GM21447 (cell line): ENCODE measurements at regions not wholly inside any gene's neighbourhood (a gene's known extent, or its start where the extent isn't known, plus 50 kb on each side); places are given as distances from the start of the nearest gene placed in this dataset.
"Not testable (repeated sequence)": the region's sequence is repeated elsewhere in the genome, so short reads cannot be mapped to it uniquely, and the experiment has no call there.

Source experiments
- ATAC-seq: cut with Tn5 transposase; IDR thresholded peaks from one replicate; pipeline ENCODE4 v1.9.1; 2021; ENCODE audit not compliant: unreplicated experiment

DNA sequence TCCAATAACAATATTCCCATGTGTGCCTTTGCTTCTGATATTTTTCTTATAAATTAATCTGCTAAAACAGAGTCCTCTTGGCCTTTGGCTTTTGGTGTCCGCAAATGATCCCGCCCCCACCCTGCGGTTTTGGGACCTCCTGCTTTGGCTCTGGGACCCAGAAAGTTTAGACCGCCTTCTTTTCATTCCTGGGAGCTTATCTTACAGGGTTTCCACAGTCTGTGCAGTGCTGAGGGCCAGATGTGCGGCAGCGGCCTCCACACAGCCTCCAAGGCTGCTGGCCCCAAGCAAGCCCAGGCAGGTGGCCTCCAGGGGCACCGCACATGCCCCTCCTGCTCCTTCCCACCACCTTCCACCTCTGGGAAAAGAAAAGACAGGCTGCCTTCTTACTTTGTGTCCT is 191.5 kb downstream of the ERCC6L2 start:
- no peak for ATAC-seq

DNA sequence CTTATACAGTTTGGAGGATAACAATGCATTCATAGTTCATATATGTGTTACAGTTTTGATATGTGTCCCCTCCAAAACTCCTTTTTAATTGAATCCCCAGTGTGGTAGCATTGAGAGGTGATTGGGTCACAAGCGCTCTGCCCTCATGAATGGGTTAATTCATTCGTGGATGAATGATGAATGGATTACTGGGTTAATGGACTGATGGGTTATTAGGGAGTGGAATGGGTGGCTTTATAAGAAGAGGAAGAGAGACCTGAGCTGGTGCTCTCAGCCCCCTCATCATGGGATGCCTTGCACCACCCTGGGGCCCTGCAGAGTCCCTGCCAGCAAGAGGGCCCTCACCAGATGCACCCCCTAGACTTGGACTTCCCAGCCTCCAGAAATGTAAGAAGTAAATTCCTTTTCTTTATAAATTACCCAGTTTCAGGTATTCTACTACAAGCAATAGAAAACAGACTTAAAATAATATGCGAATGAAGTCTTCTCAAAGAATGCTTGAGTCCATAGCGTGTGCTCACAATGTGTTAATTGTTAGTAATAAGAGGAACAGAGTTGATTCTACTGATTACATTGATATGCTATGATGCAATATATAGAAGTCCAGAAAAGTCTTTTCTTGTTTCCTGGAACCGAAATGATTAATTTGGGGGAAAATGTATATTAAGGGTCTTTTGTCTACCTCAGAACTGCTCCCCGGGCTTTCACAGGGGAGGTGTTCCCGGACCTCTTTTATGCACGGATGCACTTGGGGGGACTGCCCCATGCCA is 190.2 kb downstream of the ERCC6L2 start:
- ATAC-seq: no peak

DNA sequence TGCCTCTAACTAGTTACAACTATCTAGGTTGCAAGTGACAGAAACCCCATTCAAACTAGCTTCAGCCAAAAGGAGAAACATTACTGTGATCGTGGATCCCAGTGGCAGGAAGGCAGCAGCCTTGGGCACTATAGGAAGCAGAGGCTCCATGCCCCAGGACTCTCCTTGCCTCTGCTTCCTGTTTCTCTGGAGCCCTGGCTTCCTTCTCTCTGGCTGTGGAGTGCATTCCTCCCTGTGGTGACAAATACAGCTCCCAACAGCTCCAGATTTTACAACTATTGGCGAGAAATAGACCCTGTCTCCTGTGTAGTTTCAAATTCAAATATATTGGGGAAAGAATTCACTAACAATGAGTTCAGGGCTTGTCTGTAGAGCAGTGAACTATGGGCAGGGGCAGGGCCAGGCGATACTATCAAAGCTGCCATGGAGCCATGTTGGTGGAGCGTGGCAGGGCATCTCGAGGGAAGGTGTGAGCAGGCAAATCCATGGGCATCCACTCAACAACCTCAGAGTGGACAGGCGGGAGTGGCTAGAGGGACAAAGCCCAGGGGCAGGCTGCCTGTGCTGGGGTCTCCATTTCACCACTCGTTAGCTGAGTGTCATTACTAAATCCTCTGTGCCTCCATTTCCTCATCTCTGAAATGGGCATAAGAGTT is 189.5 kb downstream of the ERCC6L2 start:
- no peak for ATAC-seq

DNA sequence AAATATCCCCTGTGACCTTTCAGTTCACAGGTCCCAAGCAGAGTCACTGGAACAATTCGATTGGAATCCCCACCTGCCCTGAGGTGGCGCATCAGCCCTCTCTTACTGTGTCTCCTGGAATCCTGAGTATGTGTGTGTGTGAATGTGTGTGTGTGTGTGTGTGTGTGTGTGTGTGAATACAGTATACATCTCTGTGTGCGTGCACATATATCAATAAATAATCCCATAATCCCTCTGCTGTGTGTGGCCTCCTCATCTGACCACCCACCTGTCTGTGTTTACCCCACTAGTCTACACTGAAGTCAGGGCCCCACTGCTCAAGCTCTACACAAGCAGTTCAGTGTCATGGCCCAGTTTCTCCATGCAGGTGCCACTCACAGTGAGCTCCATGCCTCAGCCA is 187.4 kb downstream of the ERCC6L2 start:
- ATAC-seq: no peak

DNA sequence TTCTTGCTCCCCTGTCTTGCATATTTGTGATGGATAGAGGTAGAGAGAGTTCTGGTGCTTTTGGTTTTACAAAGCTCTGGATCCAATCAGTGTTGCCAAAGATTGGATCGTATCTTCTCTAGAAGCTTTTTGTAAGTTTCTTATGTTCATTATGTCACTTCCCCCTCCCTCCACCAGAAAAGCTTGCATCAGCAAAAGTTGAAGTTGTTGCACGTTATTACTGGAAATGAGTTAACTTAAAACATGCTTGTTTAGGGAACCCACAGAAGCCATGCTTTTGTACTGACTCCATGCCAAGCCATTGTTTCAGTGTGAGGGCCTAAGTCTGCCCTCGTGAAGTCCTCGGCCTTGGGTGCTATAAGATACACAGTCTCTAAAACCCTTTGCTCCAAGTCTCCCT is 186.5 kb downstream of the ERCC6L2 start:
- ATAC-seq: no peak

DNA sequence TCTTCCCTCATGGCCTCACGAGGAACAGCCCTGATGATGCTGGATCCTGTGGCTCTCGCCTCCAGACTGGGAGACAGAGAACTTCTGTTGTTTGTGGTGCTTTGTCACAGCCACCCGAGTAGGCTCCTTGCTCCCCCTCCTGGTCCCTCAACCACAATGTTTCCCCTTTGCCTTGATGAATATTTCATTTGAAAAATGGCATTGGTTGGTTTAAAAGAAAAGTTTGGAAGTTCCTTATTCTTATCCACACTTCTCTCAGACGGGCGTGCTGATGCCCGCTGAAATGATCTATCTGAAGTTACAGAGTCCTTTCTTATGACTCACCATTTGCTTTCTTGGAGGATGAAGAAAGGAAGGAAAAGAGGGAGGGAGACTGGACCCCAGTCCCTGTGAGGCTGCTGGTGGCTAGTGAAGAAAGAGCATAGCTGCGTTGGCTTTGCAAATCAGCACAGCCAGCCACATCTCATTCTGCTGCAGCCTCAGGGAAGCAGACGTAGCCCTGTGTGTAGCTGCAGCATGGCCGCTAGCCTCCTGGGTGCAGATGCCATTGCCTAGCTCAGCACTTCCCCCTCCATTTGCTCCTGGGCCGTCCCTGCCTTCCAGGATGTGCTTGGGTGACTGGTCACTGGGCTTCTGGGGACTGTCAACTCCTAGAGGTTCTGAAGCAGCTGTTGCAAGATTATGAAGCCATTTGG is 185.9 kb downstream of the ERCC6L2 start:
- ATAC-seq: no peak

DNA sequence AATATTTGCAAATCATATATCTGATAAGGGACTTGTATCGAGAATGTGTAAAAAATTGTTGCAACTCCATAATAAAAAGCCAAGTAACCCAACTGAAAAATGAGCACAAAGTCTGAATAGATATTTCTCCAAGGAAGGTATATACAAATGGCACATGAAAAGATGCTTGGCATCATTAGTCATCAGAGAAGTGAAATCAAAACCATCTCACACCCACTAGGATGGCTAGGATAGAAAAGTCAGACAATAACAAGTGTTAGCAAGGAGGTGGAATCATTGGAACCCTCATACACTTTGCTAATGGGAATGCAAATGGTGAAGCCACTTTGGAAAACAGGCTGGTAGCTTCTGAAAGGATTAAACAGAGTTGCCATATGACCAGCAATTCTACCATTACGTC is 182.7 kb downstream of the ERCC6L2 start:
- ATAC-seq: no peak

DNA sequence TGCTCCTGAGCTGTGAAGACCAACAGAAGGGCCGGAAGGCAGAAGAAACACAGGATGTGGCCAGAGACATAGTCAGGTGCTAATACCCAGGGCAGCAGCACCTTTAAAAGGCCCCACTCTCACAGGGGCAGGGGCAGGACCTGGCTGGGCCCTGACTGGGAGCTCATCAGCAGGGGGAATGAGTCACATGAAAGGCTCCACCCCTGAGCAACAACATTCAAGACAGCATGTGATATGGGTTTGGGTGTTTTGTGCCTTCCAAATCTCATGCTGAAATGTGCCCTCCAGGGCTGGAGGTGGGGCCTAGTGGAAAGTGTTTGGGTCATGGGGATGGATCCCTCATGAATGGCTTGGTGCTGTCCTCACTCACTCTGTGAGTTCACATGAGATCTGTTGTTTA is 181.7 kb downstream of the ERCC6L2 start:
- ATAC-seq: no peak

DNA sequence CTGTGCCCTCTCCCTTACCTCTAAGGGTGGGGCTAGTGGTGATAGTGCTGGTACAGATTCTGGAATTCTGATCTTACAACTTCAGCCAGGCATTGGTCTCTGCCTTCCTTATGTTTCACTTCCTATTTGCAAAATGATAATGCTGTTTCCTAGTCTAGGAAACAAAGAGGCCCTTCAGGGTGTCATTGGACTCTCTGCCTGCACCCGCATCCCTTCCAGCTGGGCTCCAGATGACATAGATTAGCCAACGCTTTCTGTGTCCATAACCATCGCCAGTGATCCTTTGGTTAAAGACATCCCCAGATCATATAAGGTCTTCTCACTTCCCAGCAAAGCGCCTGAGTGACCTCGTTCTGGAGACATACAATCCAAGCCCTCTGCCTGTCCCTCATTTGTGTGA is 180.7 kb downstream of the ERCC6L2 start:
- no peak for ATAC-seq

DNA sequence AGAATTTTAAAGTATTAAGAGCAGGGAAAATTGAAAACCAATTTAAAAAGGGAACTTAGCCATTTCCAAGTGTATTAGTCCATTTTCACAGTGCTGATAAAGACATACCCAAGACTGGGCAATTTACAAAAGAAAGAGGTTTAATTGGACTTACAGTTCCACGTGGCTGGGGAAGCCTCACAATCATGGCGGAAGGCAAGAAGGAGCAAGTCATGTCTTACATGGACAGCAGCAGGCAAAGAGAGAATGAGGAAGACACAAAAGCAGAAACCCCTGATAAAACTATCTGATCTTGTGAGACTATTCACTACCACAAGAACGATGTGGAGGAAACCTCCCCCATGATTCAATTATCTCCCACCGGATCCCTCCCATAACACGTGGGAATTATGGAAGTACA is 178.8 kb downstream of the ERCC6L2 start:
- not testable (repeated sequence) for ATAC-seq

DNA sequence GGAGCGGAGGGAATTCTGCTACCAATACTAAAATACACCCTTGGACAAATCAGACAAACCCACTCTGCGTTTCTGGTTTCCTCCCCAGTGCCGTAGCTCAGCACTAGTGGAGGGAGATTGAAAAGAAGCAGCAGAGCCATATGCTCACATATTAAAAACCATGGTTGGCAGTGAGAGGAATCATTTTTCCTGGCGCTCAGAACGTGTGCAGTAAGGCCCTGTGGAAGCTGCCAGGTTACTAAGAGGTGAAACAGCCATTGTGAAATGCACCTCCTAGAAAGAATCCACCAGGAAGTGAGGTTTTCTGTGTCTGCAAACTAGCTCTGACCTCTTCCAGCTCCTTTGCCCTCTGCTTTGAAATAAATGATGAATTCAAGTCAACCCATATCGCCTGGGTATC is 177.2 kb downstream of the ERCC6L2 start:
- ATAC-seq: no peak

DNA sequence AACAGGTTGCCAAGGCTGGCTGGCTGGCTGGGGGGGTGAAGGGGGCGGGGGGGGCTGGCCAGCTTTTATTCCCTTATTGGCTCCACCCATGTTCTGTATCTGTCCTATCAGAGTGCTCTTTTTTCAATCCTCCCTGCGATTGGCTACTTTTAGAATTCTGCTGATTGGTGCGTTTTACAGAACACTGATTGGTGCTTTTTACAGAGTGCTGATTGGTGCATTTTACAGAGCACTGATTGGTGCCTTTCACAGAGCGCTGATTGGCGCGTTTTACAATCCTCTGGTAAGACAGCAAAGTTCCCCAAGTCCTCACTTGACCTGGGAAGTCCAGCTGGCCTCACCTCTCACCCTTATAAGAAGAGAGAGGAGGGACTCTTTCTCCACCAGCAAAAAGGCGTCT is 175.9 kb downstream of the ERCC6L2 start:
- ATAC-seq: no peak

DNA sequence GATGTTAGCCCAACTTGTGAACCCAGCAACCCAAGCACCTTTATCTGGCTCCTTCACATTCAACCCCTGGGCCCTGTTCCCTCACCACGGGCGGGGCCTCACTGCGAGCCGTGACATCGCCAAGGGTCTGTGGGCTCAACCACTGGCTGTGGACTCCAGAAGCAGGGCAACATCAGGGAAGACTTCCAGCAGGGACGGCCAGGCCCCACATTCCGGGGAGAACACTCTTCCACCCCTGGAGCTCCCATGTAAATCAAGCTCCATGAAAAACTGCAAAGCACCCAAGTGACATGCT is 175.3 kb downstream of the ERCC6L2 start:
- no peak for ATAC-seq

DNA sequence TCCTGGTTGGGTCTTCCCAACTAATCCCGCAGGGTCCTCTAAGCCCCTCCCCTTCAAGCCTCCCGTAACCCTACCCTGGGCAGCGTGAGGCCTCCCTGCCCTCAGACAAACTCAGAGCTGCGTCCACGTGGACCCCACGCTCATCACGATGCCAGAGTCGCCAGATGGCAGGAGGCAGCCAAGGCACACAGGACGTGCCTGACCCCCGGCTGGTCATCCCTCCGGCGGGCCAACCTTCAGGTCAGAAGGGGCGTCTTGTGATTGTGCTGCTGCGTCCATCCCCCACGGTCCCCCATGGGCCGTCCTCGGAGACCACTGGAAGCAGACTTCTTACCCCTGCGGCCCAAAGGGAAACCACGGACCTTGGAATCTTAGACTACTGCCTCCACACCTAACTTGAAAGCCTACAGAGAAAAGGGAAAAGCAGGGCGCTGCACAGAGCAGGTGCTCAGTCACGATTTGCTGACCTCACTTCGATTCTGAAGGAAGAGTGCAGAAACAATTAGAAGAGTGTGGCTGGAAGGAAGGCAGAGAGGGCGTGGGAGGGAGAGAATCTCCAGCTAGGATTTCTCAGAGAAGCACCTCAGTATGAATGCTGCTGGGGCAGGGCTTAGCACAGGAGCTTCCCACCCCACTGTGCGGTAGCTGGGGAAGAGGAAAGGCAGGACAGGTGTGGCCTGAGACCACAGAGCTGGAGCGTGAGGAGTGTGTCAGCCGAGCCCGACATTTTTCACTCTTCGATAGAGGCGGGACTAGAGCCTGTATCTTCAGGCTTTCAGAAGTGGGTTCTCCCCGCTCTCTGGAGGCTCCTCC is 174.8 kb downstream of the ERCC6L2 start:
- ATAC-seq: no peak

DNA sequence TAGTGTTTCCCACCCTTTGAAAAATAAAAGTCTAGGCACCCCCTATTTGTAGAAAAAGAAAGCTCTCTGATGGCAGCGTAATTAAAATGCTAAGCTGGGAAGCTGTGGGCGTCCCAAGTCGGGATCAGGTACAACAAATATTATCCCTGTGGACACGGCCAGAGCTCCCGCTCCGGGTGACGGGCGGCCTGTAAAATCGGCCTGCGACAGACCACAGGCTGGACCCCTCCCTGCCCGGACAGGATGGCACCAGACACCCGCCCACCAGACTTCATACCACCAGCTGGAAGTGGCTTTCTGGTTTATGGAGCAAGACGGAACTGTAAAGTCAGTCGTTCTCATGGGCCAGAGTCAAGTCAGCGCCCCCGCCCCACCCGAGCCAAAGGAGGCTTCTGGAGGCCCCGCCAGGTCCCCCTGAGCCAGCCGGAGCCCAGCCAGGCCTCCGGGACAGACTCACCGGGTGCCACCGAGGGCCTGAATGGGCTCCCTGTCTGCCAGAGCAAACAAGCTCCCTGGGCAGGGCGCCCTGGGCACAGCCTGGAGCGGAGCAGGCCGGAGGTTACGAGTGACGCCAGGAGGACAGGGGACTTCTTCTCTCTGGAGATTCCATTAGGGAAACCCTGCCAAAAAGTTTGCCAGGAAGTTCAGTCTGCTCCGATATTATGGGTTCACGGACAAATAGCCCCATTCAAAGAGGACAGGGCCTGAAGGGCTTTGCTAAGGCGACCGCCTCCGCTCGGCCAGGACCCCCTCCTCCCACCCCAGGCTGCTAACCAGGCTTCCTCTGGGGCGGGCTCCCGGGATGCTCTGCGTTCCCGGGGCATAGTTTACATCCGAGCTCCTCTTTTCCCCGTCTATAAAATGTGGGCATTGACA is 173.7 kb downstream of the ERCC6L2 start:
- no peak for ATAC-seq

DNA sequence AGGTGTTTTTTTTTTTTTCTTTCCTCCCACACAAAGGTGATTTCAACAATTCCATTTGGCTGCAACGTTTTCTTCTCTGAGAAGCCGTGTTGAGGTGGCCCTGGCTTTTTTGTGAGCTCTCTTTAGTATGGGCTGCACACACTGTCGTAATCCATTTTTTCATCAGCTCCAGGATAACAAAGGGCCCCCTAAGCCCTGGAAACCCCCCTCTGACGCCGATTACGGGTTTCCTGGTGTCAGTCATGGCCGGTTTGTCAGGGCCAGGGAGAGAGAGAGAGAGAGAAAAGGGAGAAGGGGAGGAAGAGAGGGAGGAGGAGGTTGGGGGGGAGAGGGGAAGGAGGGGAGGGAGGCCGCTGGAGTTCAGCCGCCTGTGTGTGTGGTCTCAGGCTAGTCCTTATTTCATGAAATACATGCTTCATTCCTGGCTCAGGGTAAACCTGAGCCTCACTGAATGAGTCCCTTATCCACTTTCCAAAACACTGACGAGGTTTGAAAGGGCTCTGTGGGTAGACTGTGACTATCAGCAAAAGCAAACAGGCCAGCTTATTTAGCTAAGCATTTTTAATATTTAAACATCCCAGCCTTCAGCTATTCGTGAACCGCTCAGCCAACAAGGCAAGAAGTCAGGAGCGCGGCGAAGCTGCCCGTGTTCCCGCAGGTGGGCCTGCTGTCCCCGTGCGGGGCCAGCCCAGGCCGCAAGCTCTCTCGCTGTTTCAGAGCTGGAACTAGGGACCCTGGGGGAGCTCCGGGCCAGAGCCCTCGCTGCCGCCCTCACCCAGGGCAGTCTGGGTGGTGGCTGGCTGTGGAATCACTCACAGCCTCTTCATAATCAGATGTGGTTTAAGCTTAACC is 172.8 kb downstream of the ERCC6L2 start:
- ATAC-seq: no peak

DNA sequence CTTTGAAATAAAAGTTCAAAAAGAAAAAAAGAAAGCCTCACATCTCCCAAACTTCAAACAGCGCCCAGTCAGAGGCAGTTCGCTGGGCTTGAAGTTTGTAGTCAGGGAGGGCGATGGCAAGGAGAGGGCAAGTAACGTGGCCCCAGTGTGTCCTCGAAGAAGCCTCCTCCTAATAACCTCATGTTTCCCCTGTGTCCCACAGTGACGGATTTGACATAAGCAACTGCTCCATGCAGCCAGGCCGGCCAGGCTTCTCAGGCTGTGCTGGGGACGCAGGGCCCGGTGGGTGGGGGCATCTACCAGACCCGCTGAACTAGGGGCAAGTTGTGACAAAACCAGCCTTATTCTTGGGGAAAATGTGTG is 172.2 kb downstream of the ERCC6L2 start:
- no peak for ATAC-seq

DNA sequence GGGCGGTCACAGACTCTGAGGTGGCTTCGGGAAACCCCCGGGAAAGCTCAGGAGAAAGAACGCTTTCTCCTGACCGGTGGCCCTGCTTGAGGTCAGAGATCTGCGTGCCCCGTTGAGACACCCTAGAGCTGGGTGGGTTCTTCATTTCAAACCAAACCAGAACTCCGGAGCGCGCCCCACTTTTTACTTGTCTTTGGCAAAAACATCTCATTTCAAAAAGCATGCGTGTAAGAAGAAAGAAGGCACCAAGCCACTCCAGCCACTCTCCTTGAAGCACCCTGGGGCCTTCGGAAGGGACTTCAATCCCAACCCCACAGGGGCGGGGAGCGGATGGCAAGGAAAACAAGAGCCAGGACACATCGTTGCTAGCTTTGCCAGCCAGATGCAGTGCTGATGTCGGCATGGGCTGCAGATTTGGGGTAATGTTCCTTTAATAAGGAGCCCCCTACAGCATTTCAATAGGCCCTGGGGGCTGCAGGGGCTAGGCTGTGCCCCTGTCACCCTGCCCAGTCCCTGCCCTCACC is 171.7 kb downstream of the ERCC6L2 start:
- no peak for ATAC-seq

DNA sequence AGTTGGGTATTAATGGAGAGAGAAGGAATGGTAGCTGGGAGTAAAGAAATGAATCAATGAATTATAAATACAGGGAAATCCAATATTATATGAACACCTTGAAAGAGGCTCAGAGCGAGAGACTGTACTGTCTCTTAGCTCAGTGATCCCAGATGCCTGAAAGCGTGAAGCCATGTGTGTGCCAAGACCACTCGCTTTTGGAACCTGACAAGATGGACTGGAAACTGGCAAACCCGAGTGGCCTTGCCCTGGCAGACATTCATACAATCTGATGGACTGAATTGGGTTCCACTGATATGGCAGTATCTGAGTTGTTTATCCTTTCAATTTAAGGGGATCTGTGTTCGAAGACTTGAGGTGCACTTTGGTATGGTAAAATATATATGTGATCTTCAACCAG is 170.3 kb downstream of the ERCC6L2 start:
- no peak for ATAC-seq

DNA sequence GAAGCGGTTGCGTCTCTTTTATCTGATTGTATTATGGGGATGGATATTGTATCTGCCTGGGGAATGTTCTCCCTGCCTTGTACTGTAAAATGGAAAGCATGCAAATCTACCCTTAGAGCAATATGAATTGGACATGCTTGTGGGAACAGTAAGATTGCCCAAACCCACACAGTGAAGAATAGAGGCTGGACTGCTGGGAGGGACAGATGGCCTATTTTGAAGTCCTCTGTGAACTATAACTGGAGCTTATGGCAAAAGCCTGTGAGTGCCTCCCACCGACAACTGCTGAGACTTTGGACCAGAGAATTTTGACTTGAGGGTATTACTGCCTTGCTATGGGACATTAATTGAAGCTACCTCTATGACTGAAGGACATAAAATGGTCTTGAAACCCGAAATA is 168.9 kb downstream of the ERCC6L2 start:
- ATAC-seq: no peak
